HG02642 (cell line): ENCODE measurements at regions not wholly inside any gene's neighbourhood (a gene's known extent, or its start where the extent isn't known, plus 50 kb on each side); places are given as distances from the start of the nearest gene placed in this dataset.
"Not testable (repeated sequence)": the region's sequence is repeated elsewhere in the genome, so short reads cannot be mapped to it uniquely, and the experiment has no call there.

Experiments used
- ATAC-seq: cut with Tn5 transposase; IDR thresholded peaks from one replicate; pipeline ENCODE4 v1.9.1; 2021; ENCODE audit warnings: mild to moderate bottlenecking; ENCODE audit not compliant: unreplicated experiment, poor library complexity

GRCh38 chr14:105742904-105743701 is 216.7 kb downstream of the TMEM121 start:
- ATAC-seq, result not testable (repeated sequence)

GRCh38 chr14:105744213-105744787 is 217.9 kb downstream of the TMEM121 start:
- ATAC-seq, result not testable (repeated sequence)

- ATAC-seq, result no peak
These were observed 219.2 kb downstream of the TMEM121 start for GRCh38 chr14:105745433-105746123.

- no peak for ATAC-seq
These were observed 219.7 kb downstream of the TMEM121 start for GRCh38 chr14:105746124-105746514.

- ATAC-seq, result not testable (repeated sequence)
These were observed 220.6 kb downstream of the TMEM121 start for GRCh38 chr14:105746800-105747502.

- ATAC-seq, result not testable (repeated sequence)
These were observed 221.3 kb downstream of the TMEM121 start for GRCh38 chr14:105747503-105748203.

- no peak for ATAC-seq
These were observed 221.8 kb downstream of the TMEM121 start for GRCh38 chr14:105748204-105748578.

GRCh38 chr14:105748710-105749109 is 222.3 kb downstream of the TMEM121 start:
- not testable (repeated sequence) for ATAC-seq

GRCh38 chr14:105749870-105750541 is 223.6 kb downstream of the TMEM121 start:
- ATAC-seq, result not testable (repeated sequence)

- ATAC-seq, result not testable (repeated sequence)
These were observed 224.9 kb downstream of the TMEM121 start for GRCh38 chr14:105751291-105751751.

- not testable (repeated sequence) for ATAC-seq
These were observed 226.0 kb downstream of the TMEM121 start for GRCh38 chr14:105752420-105752819.

- ATAC-seq, result no peak
These were observed 234.4 kb downstream of the TMEM121 start for GRCh38 chr14:105760691-105761344.

GRCh38 chr14:105761345-105761740 is 235.0 kb downstream of the TMEM121 start:
- ATAC-seq, result not testable (repeated sequence)

- no peak for ATAC-seq
These were observed 235.5 kb downstream of the TMEM121 start for GRCh38 chr14:105761842-105762241.

GRCh38 chr14:105762262-105762661 is 235.9 kb downstream of the TMEM121 start:
- ATAC-seq, result not testable (repeated sequence)

GRCh38 chr14:105764254-105764901 is 238.0 kb downstream of the TMEM121 start:
- ATAC-seq, result not testable (repeated sequence)

- not testable (repeated sequence) for ATAC-seq
These were observed 238.9 kb downstream of the TMEM121 start for GRCh38 chr14:105765072-105765825.
